ENCODE measurements at regions not wholly inside any gene's neighbourhood (a gene's known extent, or its start where the extent isn't known, plus 50 kb on each side); places are given as distances from the start of the nearest gene placed in this dataset.

DNA sequence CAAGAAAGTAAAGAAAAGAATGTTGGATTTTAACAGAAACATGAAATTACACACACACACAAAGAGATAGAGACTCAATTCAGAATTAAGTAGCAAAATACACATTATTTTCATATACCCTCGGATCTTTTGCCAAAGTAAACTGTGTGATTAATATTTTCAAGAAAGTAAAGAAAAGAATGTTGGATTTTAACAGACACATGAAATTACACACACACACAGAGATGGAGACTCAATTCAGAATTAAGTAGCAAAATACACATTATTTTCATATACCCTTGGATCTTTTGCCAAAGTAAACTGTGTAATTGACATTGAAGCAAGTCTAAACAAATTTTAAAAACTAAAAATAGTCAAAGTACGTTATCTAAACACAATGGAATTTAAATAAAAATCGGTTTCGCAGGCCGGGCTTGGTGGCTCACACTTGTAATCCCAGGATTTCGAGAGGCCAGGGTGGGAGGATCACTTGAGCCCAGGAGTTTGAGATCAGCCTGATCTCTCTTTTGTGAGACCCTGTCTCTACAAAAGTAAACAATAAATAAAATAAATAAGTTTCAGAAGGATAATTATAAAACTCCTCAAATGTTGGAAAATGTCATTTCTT, 337.3 kb upstream of the MAGI2 start:
- TF ChIP-seq, protein P1, sequence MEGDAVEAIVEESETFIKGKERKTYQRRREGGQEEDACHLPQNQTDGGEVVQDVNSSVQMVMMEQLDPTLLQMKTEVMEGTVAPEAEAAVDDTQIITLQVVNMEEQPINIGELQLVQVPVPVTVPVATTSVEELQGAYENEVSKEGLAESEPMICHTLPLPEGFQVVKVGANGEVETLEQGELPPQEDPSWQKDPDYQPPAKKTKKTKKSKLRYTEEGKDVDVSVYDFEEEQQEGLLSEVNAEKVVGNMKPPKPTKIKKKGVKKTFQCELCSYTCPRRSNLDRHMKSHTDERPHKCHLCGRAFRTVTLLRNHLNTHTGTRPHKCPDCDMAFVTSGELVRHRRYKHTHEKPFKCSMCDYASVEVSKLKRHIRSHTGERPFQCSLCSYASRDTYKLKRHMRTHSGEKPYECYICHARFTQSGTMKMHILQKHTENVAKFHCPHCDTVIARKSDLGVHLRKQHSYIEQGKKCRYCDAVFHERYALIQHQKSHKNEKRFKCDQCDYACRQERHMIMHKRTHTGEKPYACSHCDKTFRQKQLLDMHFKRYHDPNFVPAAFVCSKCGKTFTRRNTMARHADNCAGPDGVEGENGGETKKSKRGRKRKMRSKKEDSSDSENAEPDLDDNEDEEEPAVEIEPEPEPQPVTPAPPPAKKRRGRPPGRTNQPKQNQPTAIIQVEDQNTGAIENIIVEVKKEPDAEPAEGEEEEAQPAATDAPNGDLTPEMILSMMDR (conservative IDR thresholded peaks at IDR 0.05; ENCODE audit: low read length): no peak
- no peak for TF ChIP-seq EZH2phosphoT487 (IDR thresholded peaks at IDR 0.05; ENCODE audit: borderline replicate concordance)
